Fibroblast of lung (primary cell): ENCODE measurements at regions not wholly inside any gene's neighbourhood (a gene's known extent, or its start where the extent isn't known, plus 50 kb on each side); places are given as distances from the start of the nearest gene placed in this dataset.

Experiments used
- CTCF ChIP-seq, 2 donors: IDR thresholded peaks in 1 of 2; conservative IDR thresholded peaks in 1 of 2; 1 replicate in 1 of 2; 2 replicates in 1 of 2; pipeline ENCODE4 v1.5.1; 2011 to 2012; ENCODE audit warnings: low read length in 2 of 2, control low read depth in 1 of 2, inconsistent platforms in 1 of 2, low read depth in 1 of 2, mild to moderate bottlenecking in 1 of 2
- EZH2 ChIP-seq: IDR thresholded peaks from 2 replicates; pipeline ENCODE4 v1.5.1; 2012; ENCODE audit warnings: low read length, control low read depth, mild to moderate bottlenecking; ENCODE audit errors: missing control alignments

GRCh38 chr1:232114985-232115384 lies 488.4 kb downstream of the DISC1 start:
- no peak for TF ChIP-seq CTCF (conservative IDR thresholded peaks at IDR 0.05 in 1 of 2, IDR thresholded peaks at IDR 0.05 in 1 of 2; ENCODE audit: low read depth in 1 of 2, low read length in 2 of 2)
- TF ChIP-seq EZH2 = no peak
